NT2/D1 (cell line): ENCODE measurements at regions not wholly inside any gene's neighbourhood (a gene's known extent, or its start where the extent isn't known, plus 50 kb on each side); places are given as distances from the start of the nearest gene placed in this dataset.

ENCODE experiments used
- SUZ12 ChIP-seq: IDR thresholded peaks from 2 replicates; pipeline ENCODE4 v1.6.1; 2011; ENCODE audit not compliant: insufficient read length, insufficient read depth; ENCODE audit errors: extremely low read depth
- ZNF274 ChIP-seq: IDR thresholded peaks from 2 replicates; pipeline ENCODE4 v1.6.1; 2011; ENCODE audit warnings: mild to moderate bottlenecking, low read depth, low read length

DNA sequence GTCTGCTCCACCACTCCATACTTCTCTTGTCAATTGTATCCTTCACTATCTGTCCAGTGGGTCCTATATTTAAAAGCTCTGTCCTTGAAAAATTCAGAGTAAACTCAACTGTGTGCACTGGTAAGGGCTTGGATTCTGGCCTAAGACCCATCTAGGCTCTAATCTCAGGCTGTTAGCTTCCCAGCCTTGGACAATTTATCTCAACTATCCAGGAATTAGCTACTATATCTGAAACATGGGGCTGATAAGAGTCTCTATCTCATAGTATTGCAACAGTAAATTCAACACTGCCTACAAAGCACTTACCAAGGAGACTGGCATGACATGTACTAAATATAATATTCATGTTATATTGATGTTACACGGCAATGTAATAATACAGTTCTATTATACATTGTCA is 303.4 kb downstream of the XPNPEP1 start:
- no peak for TF ChIP-seq SUZ12
- no peak for TF ChIP-seq ZNF274
